Activated CD4-positive, alpha-beta T cell treated with anti-CD3 and anti-CD28 coated beads, Interleukin-2, amount 50 U/mL, for 4 hours (primary cell): ENCODE measurements at regions not wholly inside any gene's neighbourhood (a gene's known extent, or its start where the extent isn't known, plus 50 kb on each side); places are given as distances from the start of the nearest gene placed in this dataset.

Experiments
- DNase-seq, 2 experiments: peaks; one replicate each; pipeline ENCODE4 v3.0.0-alpha.2; 2020

GRCh38 chr3:153314038-153314437, 152.0 kb downstream of the RAP2B start:
- no peak for DNase-seq

- no peak for DNase-seq
Measured at GRCh38 chr3:153315781-153316180, 153.8 kb downstream of the RAP2B start.

DNA sequence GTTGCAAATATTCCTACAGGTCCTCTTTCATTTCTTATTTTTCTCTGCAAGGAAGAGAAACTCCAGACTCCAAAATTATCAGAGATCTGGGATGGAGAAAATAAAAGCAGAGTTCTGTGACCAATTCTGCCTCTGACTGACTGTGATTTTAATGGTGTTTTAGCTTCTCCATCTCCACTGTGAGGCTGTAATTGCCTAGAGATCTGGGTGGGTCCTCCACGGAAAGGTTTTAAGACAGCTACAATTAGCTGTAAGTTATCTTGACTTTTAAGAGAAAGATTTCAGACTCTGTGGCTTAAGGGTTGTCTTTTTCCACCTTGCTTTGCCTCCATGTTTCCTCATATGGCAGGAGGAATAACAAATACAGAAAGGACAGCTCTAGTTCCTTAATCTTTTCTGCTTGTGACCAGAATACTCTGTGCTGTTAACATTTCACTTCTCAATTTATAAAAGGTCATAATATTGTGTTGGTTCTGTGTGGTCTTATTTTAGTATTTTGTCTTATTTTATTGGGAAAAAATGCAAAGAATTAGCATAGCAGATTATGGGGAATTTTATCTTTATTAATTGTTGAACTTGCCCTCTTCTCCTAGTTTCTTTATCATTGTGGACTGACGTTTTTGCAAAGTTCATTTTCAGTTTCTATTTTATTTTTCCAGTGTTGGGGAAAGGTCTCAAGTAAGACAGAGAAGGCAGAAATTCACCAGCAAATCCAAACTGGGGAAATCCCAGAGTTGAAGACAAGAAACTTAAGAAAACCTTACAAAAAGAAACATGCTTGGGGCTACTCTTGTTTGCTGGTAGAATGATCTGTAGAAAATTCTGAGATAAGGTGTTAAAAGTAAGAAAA, 157.9 kb downstream of the RAP2B start:
- DNase-seq: no peak

- no peak for DNase-seq
Measured at GRCh38 chr3:153320585-153321128, 158.6 kb downstream of the RAP2B start.

GRCh38 chr3:153328690-153329089, 166.7 kb downstream of the RAP2B start:
- no peak for DNase-seq

GRCh38 chr3:153330901-153331300, 168.9 kb downstream of the RAP2B start:
- DNase-seq: no peak

DNA sequence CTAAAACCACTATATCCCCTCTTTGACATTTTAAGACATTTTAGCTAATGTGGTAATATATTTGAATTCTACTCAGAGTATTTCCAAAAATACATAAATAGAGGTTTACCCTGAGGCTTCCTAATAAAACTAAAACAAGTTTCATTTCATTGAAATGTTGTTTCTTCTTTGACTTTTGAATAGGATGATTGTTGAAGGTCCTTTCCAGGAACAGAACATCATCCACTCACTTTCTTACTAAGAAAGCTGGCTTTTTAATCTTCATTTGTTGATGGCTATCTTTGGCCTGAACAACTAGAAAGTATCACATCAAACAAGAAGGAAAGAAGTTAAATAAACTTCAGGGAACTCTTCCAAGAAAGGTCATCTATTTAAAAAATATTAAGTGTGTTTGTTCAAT, 169.7 kb downstream of the RAP2B start:
- no peak for DNase-seq

GRCh38 chr3:153334558-153334957, 172.5 kb downstream of the RAP2B start:
- no peak for DNase-seq

DNA sequence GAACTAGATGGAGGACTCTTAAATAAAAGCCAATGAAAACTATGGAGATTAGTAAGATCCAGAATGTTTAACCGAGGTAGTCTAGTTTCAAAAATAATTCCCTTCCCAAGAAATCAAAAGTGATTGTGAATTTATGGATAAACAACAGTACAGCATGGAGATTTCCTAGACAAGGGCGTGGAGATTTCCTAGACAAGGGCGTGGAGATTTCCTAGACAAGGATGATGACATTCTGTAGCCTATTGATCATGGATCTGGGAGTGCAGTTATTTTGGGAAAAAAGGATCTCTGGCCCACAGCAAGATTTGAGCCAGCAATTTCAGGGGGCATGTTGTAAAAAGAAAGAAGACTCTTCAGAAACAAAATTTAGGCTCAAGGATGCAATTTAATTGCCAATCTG, 175.3 kb downstream of the RAP2B start:
- DNase-seq: no peak

- no peak for DNase-seq
Measured at GRCh38 chr3:153338487-153338886, 176.5 kb downstream of the RAP2B start.

DNA sequence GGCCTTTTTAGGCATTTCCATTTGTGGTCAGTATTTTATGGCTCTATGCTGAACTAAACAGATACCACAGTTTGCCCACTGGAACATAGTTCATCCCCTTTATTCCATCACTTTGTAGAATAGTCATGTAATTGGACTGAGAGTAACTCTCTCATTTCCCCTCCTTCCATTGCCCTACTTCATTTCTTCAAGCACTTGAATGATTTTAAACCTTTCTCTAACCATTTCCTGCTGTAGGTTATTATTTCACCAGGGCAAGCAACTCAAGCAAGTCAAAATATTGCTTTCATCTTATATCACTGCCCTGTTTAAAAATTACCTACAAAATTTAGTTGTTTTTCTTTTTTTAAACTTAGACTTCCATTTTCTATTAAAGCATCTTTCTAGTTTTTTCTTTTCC, 177.0 kb downstream of the RAP2B start:
- no peak for DNase-seq

GRCh38 chr3:153343988-153344782, 182.2 kb downstream of the RAP2B start:
- no peak for DNase-seq

DNA sequence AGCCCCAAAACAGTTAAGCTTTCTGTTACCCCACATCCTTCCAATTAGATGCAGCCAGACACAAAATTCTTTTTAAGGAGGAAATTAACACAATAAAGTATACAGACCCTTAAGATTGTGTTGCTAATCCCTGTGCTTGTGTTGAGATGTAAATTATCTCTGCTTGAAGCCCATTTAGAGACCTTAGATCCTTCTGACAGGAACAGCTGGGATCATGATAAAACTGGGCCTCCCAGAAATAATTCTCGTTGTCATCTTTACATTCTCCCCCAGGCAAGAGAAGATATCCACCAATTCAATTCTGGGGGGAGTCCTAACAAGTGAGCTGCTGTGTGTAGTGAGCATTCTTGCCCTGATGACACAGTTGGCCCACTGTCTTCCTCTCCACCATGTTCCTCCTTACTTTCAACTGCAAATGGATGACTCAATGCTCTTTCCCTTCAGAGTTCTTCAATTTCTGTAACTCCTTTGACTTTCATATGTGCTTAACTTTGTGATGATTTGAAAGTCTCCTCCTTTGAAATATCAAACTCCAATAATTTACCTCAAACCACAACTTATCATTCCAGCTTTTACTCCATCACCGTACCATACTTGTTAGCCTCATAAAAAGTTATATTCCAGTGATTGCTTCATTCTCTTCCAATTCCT, 186.6 kb downstream of the RAP2B start:
- no peak for DNase-seq

DNA sequence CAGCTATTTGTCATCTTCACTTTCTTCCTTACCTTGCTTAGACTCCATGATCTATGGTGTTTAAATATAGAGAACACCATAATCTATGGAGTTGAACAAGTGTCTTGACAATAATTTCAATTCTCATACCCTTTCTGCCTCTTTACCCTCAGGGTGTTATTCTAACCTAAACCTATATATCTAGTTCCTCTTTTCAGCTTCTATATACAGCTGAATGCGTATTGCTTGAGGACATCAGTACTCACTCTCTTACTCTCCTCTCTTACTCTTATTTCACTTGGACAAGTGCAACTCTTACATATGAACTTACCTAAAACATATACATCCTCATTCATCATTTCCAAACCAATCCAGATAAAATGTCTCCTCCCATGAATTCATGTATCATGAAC, 187.1 kb downstream of the RAP2B start:
- no peak for DNase-seq

DNA sequence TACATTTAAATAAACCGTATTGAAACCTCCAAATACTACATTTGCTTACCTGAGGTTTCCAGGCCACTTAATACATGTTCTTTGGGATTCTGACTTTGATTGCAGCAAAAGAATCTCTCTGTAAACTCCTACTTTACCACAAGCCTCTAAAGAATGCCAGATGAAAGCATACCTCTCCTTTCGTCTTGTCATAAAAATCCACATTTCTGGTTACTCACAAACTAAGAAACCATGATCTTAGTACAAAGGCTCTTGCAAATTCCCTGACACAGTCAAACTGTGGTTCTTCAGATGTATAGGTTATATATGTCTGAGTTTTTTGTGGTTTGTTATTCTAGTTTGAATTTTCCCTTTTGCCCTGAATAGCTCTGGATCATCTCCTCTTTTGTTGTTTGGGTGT, 188.4 kb downstream of the RAP2B start:
- DNase-seq: no peak

- DNase-seq: no peak
Measured at GRCh38 chr3:153354641-153355040, 192.6 kb downstream of the RAP2B start.

GRCh38 chr3:153355559-153355958, 193.5 kb downstream of the RAP2B start:
- no peak for DNase-seq

GRCh38 chr3:153356908-153357307, 194.9 kb downstream of the RAP2B start:
- DNase-seq: no peak

DNA sequence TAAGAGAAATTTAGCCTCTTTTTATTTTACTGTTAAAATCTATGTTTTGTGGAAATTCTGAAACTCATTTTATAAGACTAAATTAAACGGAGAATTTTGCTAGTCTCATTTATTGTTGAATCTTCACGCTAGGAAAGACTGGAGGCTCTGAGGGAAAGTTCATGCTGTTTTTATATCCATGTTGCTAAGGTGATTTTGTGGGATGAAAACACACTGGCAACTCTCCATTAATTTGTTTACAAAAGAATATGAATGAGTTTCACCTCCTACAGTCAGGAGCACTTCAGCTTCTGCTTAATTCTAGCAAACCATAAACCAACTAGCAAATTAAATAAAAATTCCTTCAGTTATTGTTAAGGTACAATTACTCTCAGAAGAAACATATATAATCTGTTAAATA, 195.4 kb downstream of the RAP2B start:
- DNase-seq: no peak

GRCh38 chr3:153369561-153370374, 207.7 kb downstream of the RAP2B start:
- DNase-seq: no peak

- DNase-seq: no peak
Measured at GRCh38 chr3:153370680-153371079, 208.7 kb downstream of the RAP2B start.

- no peak for DNase-seq
Measured at GRCh38 chr3:153372326-153372725, 210.3 kb downstream of the RAP2B start.

GRCh38 chr3:153373606-153374005, 211.6 kb downstream of the RAP2B start:
- DNase-seq: no peak
